ENCODE measurements at regions not wholly inside any gene's neighbourhood (a gene's known extent, or its start where the extent isn't known, plus 50 kb on each side); places are given as distances from the start of the nearest gene placed in this dataset.

GRCh38 chr5:109929376-109929775 is 239.6 kb downstream of the MAN2A1 start:
- no peak overlapping the region for H3K27ac ChIP-seq
- H3K4me1 ChIP-seq = no peaks in the 10 kb centered on the region
- H3K36me3 ChIP-seq = no peaks in the 10 kb centered on the region
- ATAC-seq (no peak), DNase-seq (no peak)
- no peaks in the 10 kb centered on the region for H3K27me3 ChIP-seq (ENCODE audit: low read depth)
- no peak for TF ChIP-seq CTCF (IDR thresholded peaks at IDR 0.05)
- intact Hi-C loops (cut with DNase I) = no loop called here
- H3K9me3 ChIP-seq = no peaks in the 10 kb centered on the region
- no peak overlapping the region for H3K4me3 ChIP-seq

GRCh38 chr5:109929911-109930310 is 240.2 kb downstream of the MAN2A1 start:
- no peaks in the 10 kb centered on the region for H3K36me3 ChIP-seq
- H3K4me3 ChIP-seq = no peak overlapping the region
- DNase-seq (no peak), ATAC-seq (no peak)
- no peak for TF ChIP-seq CTCF (IDR thresholded peaks at IDR 0.05)
- no peak overlapping the region for H3K27ac ChIP-seq
- H3K27me3 ChIP-seq (ENCODE audit: low read depth) = no peaks in the 10 kb centered on the region
- H3K4me1 ChIP-seq = no peaks in the 10 kb centered on the region
- H3K9me3 ChIP-seq = no peaks in the 10 kb centered on the region
- intact Hi-C loops (cut with DNase I) = no loop called here

GRCh38 chr5:109931049-109931780 is 241.5 kb downstream of the MAN2A1 start:
- TF ChIP-seq CTCF (IDR thresholded peaks at IDR 0.05) = no peak

DNA sequence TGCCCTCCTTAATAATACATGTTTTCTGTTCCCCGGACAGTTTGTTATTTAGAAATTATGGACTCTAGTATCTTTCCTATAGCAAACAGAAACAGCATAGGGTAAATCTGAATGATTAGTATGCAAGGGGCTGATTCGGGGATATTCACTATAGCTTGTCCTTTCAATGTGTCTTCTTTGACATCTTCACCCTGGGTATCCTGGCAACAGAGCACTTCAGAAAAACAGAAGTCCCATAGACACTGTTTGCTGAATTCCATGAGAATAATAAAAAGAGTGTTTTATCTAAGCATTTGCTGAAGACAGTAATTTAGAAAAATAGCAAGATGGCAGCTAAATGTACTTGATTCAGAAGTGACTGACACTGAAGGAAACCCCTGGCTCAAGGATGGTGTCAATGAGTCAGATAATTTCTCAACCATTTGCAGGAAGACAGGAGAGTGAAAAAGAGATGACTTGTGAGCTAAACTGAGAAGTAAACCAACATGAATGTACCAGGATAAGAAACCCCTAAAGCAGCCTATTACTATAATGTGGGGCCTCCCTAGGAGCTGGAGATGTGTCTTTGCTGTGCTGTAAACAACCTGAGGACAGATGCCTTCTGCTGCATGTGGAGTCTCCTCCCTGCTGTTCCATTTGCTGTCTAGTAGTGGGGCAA is 246.2 kb downstream of the MAN2A1 start:
- no peaks in the 10 kb centered on the region for H3K36me3 ChIP-seq
- intact Hi-C loops (cut with DNase I) = no loop called here
- H3K27ac ChIP-seq = no peak overlapping the region
- ATAC-seq (no peak), DNase-seq (no peak)
- H3K27me3 ChIP-seq (ENCODE audit: low read depth) = no peaks in the 10 kb centered on the region
- H3K9me3 ChIP-seq = no peaks in the 10 kb centered on the region
- no peak for TF ChIP-seq CTCF (IDR thresholded peaks at IDR 0.05)
- H3K4me3 ChIP-seq = no peak overlapping the region
- H3K4me1 ChIP-seq = no peaks in the 10 kb centered on the region

More at GRCh38 chr5:109931049-109931780, 241.5 kb downstream of the MAN2A1 start:
- H3K27me3 ChIP-seq (ENCODE audit: low read depth) = no peaks in the 10 kb centered on the region
- no peak overlapping the region for H3K27ac ChIP-seq
- intact Hi-C loops (cut with DNase I) = no loop called here
- H3K4me1 ChIP-seq = no peaks in the 10 kb centered on the region
- ATAC-seq (no peak), DNase-seq (no peak)
- no peaks in the 10 kb centered on the region for H3K9me3 ChIP-seq
- H3K4me3 ChIP-seq = no peak overlapping the region
- no peaks in the 10 kb centered on the region for H3K36me3 ChIP-seq

DNA sequence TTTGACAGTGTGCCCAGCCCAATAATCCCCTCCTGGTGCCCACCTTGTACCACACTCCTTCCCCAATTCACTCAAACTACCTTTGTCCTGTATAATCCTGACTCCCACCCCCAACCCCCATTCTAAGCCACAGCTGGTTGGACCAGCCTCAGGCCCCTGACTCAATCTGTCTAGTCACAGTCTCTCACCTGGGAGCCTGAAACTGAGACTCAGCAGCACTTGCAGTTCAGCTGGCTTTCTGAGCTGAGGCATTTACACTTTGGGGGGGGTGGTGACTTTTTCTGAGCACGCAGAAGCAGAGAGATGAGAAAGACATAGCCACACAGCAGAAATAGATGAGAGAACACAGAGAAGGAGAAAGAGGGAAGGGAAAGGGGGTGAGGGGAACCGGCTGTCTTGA is 247.3 kb downstream of the MAN2A1 start:
- Histone ChIP-seq H3K4me3 (no peak overlapping the region), H3K4me1 (no peaks in the 10 kb centered on the region), H3K27me3 (ENCODE audit: low read depth) (no peaks in the 10 kb centered on the region), H3K9me3 (no peaks in the 10 kb centered on the region), H3K27ac (no peak overlapping the region), H3K36me3 (no peaks in the 10 kb centered on the region)
- no peak for ATAC-seq
- DNase-seq = no peak
- intact Hi-C loops (cut with DNase I) = no loop called here
- no peak for TF ChIP-seq CTCF (IDR thresholded peaks at IDR 0.05)

All from lower lobe of right lung (tissue), 2 donors.